ENCODE measurements at regions not wholly inside any gene's neighbourhood (a gene's known extent, or its start where the extent isn't known, plus 50 kb on each side); places are given as distances from the start of the nearest gene placed in this dataset.

GRCh38 chr2:217680381-217680780, 322.4 kb downstream of the TNS1 start:
- TF ChIP-seq, protein P1, sequence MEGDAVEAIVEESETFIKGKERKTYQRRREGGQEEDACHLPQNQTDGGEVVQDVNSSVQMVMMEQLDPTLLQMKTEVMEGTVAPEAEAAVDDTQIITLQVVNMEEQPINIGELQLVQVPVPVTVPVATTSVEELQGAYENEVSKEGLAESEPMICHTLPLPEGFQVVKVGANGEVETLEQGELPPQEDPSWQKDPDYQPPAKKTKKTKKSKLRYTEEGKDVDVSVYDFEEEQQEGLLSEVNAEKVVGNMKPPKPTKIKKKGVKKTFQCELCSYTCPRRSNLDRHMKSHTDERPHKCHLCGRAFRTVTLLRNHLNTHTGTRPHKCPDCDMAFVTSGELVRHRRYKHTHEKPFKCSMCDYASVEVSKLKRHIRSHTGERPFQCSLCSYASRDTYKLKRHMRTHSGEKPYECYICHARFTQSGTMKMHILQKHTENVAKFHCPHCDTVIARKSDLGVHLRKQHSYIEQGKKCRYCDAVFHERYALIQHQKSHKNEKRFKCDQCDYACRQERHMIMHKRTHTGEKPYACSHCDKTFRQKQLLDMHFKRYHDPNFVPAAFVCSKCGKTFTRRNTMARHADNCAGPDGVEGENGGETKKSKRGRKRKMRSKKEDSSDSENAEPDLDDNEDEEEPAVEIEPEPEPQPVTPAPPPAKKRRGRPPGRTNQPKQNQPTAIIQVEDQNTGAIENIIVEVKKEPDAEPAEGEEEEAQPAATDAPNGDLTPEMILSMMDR (IDR thresholded peaks at IDR 0.05) = no peak
- no peak for TF ChIP-seq POLR2A (IDR thresholded peaks at IDR 0.05)

Measured in body of pancreas (tissue), 4 donors.